NCI-H446 (cell line): ENCODE measurements at regions not wholly inside any gene's neighbourhood (a gene's known extent, or its start where the extent isn't known, plus 50 kb on each side); places are given as distances from the start of the nearest gene placed in this dataset.

Experiments used
- DNase-seq, 2 experiments: peaks; one replicate each; lab custom pipeline; 2025; lab: John Stamatoyannopoulos, UW

DNA sequence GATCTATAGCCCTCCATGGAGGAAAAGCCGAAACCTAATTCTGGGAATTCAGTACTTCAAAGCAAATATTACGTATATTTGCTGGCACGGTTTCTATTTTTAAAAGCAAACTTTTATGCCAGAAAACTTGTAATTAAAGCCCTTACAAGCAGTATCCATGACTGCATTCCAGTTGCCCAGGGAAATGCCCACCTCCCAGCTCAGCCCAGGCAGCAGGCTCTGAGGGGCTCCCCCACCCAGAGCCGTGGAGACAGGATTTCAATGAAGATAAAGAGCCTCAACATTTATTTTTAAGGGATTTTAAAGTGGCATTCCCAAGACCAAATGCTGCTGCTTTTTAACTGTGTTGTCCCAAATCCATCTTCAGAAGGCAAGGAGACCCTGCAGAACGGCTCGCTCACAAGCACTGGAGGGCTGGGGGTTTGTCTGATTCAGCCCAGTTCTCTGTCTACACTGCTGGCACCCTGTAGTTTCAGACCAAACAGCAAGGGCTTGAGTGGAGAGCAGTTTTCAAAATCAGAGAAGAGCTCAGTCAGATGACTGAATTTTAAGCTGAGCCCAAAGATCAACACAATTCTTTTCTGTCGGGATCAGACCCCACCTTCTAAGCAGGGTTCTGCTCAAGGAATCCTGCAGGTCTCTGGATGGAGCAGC, 105.1 kb downstream of the KCNF1 start:
- DNase-seq, result no peak

DNA sequence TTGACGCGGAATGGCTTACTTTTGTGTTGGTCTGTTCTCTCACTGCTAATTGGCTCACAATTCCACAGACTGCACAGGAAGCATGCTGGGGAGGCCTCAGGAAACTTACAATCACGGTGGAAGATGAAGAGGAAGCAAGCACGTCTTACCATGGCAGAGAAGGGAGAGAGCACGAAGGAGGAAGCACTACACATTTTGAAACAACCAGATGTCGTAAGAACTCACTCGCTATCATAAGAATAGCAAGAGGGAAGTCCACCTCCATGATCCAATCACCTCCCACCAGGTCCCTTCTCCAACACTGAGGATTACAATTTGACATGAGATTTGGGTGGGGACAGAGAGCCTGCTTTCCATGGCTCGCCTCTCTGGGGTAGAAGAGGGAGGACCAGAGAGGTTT, 106.2 kb downstream of the KCNF1 start:
- no peak for DNase-seq

DNA sequence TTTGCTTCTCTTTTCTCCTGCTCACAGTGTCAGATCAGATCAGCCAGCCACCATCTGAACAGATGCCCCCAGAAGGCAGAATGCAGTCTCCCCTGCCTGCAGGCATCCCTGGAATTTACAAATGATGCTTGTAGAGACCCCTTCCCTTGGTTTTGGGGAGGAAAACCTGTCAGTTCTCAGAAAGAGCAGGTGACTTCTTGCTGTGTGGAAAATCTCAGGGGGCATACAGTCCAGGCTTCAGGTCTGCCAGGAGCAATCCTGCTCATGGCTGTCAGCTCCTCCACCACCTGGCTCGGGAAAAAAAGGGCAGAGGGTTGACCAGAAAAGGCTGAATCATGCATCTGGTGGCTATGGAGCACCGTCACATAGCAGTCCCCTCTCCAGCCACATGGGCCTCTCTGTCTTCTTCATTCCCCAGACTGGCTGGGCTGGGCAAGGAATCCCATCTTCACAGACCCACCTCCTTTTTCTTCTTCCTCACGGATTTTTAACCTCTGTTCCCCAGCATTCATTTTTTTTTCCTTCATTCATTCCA, 107.0 kb downstream of the KCNF1 start:
- DNase-seq, result no peak

DNA sequence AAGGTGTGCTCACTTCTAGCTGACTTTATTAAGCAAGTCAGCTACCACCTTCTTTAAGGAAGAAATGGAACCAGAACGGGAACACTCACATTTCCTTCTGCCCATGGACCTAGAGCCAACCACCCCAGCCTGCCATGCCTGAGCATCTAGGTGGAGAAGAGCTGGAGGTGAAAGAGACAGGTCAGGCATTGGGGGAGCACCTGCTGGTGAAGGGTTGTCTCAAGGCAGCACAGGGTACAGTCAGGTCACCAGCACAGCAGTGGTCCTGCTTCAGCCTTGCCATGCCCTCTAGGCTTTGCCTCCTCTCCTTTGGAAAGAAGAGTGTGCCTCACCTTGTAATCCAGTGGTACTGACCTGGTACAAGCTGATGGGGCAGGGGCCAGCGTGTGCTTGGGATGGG, 107.9 kb downstream of the KCNF1 start:
- DNase-seq, result no peak

DNA sequence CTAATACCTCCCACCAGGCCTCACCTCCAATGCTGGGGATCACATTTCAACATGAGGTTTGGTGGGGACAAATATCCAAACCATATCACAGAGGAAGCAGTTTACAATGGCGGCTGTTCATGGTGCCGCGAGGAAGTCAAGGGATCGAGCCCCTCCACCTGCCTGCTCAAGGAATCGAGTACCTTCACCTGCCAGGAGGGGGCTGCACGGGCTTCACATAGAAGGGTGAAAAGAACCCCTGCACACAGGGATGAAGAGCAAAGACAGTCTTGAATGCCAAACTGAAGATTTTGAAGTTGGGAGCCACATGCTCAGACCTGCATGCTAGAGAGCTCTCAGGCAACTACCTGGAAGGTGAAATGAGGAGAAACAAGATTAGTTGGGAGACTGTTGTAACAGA, 110.3 kb downstream of the KCNF1 start:
- no peak for DNase-seq

DNA sequence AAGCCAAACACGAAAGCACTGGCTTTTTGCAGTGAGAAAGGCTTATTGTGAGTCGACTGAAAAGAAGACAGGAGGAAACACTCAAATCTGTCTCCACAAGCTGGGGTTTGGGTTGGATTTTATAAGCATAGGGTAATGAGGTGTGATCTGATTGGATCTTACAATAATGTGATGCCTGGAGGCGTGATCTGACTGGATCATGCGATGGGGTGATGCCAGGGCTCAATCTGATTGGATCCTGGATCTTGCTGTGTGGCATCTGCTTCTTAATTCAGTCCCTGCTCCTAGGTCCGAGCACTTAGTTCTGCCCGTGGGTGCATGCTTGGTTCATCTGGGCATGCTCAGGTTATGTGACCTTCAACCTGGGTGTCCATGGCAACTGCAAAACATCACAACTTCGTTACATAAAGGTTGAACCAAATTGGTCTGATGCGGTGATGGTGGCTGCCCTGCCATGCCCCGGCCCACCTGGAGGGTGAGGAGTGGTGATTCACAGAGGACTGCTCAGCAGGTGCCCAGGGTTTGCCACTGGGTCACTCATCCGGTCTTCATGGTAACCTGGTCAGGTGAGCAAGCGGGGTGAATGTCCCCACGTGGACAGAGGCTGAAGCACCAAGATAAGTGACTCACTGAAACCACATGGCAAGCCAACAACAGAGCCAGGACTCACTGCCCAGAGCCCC, 111.0 kb downstream of the KCNF1 start:
- DNase-seq, result no peak

DNA sequence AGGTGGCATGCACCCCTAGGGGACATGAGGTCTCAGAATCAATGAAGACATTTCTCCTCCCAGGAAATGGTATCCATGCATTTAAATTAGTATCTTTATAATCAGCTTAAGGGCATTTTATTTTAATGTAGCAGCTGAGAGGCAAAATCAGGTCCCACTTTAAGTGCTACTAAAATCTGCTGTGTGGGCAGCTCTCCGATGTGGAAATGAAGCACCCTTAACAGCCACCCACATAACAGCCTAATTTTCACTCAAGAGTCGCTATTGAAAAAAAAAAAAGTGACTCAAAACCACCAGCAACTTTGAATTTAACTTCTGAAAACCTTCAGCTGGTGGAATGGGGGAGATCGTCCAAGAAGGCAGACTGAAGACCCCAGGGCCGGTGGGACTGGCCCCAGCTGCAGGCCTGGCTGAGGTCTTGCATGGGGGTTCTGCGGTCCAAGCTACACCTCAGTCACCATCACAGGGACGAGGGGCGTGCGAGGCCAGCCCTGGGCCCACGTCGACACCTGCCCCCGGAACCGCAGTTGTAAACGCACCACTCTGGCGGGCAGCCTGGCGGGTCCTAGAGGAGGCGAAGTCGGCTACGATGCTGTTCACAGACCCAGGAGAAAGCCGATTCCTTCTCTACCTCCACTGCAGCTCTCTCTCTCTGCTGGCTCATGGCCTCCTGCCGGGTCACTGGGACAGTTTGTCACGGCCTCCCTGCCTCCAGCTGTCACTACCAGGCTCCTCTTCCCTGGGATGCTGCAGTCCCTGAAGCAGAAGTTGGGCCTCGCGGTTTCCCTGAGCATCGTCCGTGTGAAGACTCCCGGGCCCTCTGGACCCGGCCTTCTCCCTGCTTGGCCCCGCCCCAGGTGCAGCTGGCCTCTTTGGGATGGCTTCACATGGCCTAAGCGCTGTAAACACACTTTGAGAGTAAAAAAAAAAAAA, 111.9 kb downstream of the KCNF1 start:
- no peak for DNase-seq

DNA sequence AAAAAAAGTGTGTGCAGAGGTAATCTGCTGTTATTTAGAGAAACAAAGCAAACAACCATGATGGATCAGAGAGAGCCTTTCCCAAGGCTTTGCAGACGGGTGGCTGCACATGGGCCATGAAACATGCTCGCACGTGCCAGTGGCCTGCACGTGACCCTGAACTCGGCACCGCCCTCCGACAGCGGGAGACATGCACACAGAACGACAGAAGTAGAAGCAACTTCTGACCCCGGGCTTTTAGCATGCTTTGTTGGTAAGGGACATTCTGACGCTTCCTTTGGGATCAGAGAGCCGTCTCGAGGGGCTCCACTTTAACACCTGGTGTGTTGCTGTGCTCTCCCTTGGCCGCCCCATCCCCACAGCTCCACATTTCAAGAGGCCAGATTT, 112.5 kb downstream of the KCNF1 start:
- no peak for DNase-seq

DNA sequence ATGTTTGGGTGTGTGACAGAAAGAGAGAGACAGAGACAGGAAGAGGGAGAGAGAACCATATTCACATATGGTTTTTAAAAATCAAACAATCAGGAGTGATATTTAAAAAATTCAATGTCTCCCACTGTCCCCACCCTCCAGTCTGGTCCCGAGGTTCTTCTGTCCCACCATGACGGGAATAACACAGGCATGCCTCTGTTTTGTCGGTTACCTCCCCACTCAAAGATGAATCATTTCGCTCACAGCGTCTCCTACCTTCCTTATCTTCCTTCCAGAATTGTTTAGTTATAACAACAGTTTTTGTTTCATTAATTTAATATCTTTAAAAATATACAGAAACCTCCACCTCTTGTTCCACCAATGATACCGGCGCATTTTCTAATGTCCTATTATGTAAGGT, 113.0 kb downstream of the KCNF1 start:
- no peak for DNase-seq

DNA sequence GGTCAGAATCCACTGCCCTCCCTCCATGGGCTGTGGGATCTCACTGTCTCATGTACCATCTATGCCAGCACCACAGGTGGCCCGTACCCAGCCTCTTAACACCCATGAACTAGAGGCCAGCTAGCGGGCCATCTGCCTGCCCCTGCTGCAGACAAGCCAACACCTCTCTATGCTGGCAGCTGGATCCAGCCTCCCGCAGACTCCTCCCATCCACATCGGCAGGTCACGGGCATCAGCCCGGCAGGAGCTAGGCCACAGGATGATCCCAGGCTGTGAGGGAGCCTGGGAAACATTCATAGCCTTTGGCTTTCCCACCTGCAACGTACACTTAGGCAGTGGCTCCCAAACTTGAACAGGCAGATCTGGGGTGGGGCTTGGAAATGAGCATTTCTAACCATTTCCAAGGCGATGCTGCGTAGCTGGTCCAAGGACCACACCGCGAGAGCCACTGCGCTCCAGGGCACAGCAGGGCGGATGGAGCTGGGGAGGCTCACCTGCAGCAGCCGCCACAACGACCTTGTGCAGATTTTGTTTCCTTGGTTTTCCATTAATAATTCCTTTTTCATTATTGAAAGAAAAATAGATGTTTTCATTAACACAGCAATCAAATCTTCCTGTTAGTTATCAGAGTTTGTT, 114.7 kb downstream of the KCNF1 start:
- DNase-seq, result no peak

DNA sequence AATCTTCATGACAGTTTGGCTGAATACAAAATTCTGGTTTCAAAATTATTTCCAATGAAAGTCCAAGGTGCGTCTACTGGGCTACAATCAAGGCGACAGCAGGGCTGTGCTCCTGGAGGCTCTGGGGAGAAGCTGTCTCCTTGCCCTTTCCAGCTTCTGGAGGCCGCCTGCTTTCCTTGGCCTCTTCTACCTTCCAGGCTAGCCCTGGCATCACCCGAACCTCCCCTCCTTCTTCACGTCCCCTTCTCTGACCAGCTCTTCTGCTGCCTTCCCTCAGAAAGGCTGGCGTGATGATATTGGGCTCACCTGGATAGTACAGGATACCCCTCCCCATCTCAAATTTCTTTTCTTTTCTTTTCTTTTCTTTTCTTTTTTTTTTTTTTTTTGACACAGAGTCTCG, 115.5 kb downstream of the KCNF1 start:
- DNase-seq, result no peak

DNA sequence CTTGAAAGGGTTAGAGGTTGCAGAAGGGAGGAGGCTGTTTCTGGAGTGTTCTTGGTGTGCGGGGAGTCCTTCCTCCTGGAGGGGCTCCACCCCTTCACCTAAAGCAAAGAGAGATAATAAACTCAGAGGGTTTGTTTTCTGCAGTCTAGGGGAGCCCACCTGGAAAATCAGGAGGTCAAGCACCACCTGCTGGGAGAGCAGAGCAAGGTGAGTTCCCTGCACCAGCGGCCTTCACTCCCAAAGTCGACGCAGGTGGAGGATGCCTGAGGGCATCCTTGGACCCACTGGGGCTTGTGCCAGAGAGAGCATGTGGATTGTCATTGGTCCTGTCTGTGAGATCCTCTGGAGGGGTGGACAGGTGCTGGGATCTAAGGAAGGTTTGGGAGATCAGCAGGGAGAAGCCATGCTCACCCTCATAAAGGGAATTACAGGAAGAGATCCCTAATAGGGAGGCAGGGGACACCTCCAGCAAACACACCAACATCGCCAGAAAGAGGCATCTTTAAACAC, 116.7 kb downstream of the KCNF1 start:
- no peak for DNase-seq

DNA sequence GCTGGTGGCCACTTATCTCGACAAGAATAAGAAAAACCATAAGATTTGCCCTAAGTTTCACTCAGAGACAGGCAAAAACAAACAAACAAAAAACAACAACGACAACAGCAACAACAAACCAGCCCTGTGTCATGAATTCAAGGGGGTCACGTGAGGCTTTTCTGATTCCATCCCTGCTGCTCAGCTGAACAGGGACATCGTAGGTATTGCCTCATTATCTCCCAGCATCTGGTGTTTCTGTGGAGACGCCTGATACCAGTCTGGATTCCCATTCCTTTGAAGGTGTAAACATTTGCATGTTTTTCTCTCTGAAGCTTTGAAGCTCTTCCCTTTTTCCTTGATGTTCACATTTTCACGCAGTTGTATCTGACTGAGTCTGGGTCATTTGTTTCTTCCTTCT, 117.4 kb downstream of the KCNF1 start:
- no peak for DNase-seq

DNA sequence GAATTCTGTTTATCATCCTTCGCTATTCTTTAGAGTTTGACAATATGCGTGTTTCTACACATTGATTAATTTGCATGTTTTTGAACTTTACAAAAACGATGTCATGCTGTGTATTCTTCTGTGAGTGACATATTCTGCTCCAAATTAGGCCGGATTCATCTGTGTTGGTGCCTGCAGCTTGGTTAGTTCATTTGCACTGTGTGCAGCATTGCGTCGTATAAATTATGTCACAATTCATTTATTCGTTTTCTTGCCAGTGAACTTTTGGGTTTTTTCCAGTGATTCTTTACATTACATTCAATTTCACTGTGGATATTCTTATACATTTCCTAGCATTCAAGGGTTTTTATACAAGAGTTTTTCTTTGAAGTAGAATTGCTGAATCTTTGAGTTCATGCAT, 118.3 kb downstream of the KCNF1 start:
- no peak for DNase-seq

DNA sequence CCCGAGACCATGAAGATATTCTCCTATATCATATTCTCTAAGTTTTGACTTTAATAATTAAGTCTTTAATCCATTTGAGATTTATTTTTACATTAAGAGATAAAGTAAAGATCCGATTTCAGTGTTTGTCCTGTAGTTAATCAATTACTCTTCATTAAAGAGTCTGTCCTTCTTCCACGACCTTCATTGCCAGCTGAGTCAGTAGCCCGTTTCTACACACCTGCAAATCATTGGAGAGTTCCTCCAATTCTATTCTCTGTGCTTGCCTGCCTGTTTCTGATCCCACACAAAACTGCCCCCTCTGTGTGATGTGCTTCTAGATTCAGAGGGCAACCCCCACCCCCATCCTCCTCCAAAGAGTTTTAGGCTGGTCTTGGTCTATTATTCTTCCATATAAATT, 119.2 kb downstream of the KCNF1 start:
- DNase-seq, result no peak

DNA sequence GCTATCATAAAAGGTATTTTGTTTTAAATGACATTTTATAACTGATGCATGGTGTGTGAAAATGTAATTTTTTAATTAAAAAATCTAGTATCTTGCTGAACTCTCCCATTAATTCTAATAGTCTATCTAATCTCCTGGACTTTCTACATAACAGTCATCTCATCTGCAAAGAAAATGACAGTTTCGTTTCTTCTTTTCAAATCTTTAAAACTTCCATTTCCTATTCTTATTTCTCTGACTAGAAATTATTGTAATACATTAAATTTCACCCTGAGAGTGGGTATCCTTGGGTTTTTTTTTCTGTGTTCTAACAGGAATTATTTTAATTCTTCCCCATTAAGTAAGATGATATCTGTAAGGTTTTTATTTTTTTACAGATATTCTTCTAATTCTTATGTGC, 120.1 kb downstream of the KCNF1 start:
- no peak for DNase-seq

DNA sequence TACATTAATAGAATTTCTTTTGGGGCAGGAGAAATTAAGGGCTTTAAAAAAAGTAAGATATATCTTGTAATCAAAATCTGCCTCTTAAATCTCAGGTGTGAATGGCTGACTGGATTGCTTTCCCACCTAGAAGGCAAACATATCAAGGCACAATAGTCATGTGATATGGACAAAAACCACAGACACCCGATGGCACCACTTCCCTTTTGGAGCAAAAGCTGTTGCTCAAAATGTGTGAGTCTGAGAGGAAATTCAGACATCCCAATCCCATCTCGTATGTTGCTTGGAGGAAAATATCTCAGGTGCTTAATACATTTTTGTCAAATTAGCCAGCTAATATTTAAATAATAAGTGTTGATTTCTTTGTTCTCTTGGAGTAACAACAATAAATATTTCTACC, 120.7 kb downstream of the KCNF1 start:
- no peak for DNase-seq

DNA sequence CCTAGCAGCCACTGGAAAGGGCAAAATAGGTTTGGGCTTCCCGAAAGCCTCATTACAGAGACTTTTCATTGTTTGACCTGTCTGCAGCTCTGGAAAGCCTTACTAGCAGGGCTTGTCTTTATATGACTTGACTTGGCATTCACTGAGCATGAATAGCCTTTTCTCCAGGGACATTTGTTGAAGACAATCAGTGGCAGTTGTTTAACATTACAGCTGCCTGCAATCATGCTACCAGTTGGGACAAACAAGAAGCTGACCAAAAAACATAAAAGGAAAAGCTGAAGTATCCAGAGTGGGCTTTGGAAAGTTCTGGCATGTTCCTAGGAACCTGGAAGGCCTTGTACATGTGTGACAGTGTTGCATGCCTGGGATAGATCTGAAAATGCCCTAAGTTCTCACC, 121.4 kb downstream of the KCNF1 start:
- DNase-seq, result no peak

DNA sequence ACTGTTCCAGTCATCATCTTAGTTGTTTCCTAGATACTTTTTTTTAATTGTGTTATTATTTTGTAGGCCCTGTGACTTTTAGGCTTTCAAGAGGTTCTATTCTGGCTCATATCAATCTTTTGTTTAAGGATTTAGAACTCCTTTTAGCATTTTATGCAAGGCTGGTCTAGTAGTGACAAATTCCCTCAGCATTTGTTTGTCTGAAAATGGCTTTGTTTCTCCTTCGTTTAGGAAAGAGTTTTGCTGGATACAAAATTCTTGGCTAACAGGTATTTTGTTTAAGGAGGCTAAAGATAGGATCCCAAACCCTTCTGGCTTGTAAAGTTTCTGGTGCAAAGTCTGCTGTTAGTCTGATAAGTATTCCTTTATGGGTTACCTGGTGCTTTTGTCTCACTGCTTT, 116.6 kb upstream of the SLC66A3 start:
- no peak for DNase-seq

DNA sequence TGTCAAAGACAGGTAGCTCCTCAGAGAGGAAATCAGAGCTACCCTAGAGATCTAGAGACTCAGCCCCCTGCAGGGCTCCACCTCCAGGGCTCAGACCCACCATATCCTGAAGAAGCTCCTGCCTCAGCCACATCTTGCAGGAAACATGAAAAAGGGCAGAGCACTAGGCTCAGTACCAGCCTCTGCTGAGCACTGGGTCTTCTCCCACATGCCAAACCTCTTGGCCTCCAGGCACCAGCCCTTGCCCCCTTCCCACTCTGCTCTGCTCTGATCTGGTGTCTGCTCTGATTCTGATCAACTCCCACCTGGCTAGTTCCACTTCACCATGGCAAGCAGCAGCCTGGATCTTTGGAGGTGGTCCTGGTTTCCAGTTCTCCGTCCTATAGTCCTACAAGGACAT, 114.3 kb upstream of the SLC66A3 start:
- DNase-seq, result no peak

DNA sequence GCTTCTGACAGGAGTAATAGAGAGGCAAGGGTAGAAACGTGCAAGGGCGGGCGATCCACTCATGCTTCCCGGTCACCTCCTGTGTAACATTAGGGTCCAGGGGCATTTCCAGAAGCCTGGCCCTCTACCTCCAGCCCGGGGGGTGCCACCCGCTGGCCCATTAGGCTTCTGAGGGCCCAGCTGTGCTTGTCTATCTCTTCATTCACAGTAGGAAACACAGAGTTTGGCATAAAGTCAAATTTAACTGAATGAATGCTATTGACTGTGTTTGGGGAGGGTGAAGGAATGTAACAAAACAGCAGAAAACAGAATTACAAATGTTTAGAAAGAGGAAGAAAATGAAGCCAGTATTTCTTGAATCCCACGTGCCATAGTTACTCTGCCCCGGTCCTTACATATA, 112.4 kb upstream of the SLC66A3 start:
- no peak for DNase-seq

DNA sequence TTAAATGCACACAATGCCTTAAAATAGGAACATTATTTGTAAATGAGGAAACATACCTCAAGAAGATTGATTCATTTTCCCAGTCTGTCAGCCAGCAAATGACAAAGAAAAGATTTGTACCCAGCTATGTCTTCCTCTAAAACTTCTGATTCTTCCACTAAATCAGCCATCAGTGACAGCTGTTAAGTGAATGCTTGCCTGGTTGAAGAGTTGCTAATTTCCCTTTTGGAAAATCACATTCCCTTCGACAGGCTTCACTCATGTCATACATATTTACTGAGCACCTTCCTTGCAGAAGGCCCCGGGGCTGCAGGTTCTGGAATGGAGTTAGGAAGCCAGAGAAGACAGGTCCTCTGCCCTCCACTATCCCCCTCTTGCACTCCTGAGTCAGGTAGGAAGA, 112.0 kb upstream of the SLC66A3 start:
- no peak for DNase-seq
